ENCODE measurements at regions not wholly inside any gene's neighbourhood (a gene's known extent, or its start where the extent isn't known, plus 50 kb on each side); places are given as distances from the start of the nearest gene placed in this dataset.

GRCh38 chr6:144543006-144543871, 258.1 kb downstream of the UTRN start:
- CTCF ChIA-PET = no interaction called here
- BruUV-seq (replicated peaks) = no TSS peak

DNA sequence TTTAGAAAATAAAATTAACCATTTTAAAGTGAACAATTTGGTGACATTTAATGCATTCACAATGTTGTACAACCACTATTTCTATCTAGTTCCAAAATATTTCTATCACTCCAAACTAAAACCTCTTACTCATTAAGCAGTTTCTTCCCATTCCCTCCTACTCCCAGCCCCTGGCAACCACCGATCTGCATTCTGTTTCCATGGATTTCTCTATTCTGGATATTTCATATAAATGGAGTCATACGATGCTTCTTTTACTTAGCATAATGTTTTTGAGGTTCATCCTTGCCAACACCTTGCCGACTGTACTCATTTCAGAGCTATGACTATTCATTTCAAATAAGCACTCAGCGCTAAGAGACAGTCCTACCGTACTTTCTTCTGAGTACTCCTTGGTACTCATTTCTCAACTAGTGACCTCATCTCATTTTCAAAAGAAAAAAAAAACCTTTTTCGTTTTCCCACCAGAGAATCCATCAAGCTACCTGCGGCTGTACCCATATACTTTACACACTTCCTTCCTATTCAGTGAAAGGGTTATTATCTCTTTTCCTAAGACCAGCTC, 259.2 kb downstream of the UTRN start:
- Histone ChIP-seq H3F3A (ENCODE audit: low read length, unreplicated experiment) (no peaks in the 10 kb centered on the region), H3K9me2 (replicated peaks; ENCODE audit: low read length) (no peaks in the 10 kb centered on the region), H3K9me3 (ENCODE audit: low read length) (no peaks in the 10 kb centered on the region), H3K4me2 (ENCODE audit: low read length) (no peak overlapping the region), H3K9ac (ENCODE audit: low read length) (no peak overlapping the region), H3K27me3 (ENCODE audit: low read length) (no peaks in the 10 kb centered on the region), H3K4me1 (ENCODE audit: insufficient read depth, low read length) (peaks cover 13% of the 10 kb centered on the region), H3K36me3 (ENCODE audit: low read depth, low read length) (peaks cover 4% of the 10 kb centered on the region; the same call in 1 of the 2 replicates), H3K4me3 (ENCODE audit: low read length) (no peak overlapping the region), H4K20me1 (ENCODE audit: low read length) (no peaks in the 10 kb centered on the region), H3K27ac (ENCODE audit: low read length) (no peak overlapping the region), H3K79me2 (ENCODE audit: low read length) (no peaks in the 10 kb centered on the region), H2AFZ (ENCODE audit: low read length) (no peak overlapping the region)
- POLR2A ChIA-PET (ENCODE audit: unreplicated experiment) = no interaction called here
- BruUV-seq (replicated peaks) = no TSS peak
- CTCF ChIA-PET = no interaction called here
- TF ChIP-seq EZH2phosphoT487 (IDR thresholded peaks at IDR 0.05; ENCODE audit: borderline replicate concordance, low read length) (no peak), EZH2 (IDR thresholded peaks at IDR 0.05; ENCODE audit: low read length, unreplicated experiment) (no peak)
- TF ChIP-seq, protein P1, sequence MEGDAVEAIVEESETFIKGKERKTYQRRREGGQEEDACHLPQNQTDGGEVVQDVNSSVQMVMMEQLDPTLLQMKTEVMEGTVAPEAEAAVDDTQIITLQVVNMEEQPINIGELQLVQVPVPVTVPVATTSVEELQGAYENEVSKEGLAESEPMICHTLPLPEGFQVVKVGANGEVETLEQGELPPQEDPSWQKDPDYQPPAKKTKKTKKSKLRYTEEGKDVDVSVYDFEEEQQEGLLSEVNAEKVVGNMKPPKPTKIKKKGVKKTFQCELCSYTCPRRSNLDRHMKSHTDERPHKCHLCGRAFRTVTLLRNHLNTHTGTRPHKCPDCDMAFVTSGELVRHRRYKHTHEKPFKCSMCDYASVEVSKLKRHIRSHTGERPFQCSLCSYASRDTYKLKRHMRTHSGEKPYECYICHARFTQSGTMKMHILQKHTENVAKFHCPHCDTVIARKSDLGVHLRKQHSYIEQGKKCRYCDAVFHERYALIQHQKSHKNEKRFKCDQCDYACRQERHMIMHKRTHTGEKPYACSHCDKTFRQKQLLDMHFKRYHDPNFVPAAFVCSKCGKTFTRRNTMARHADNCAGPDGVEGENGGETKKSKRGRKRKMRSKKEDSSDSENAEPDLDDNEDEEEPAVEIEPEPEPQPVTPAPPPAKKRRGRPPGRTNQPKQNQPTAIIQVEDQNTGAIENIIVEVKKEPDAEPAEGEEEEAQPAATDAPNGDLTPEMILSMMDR (conservative IDR thresholded peaks at IDR 0.05; ENCODE audit: low read depth, low read length) = no peak
- intact Hi-C loops (cut with micrococcal nuclease) = no loop called here
- no peak for ATAC-seq
- DNase-seq = no peak

More at GRCh38 chr6:144543006-144543871, 258.1 kb downstream of the UTRN start:
- POLR2A ChIA-PET (ENCODE audit: unreplicated experiment) = interaction anchor here (0.6 kb wide), 1 partner anchor 19 kb away, joined by 3 read pairs; no protein-coding TSS in a partner anchor
- no peaks in the 10 kb centered on the region for H3F3A ChIP-seq (ENCODE audit: low read length, unreplicated experiment)
- DNase-seq (peak; percentile 80), ATAC-seq (peak; percentile 100)
- H3K9me2 ChIP-seq (replicated peaks; ENCODE audit: low read length) = no peaks in the 10 kb centered on the region
- H3K27me3 ChIP-seq (ENCODE audit: low read length) = no peaks in the 10 kb centered on the region
- no peak overlapping the region for H2AFZ ChIP-seq (ENCODE audit: low read length)
- TF ChIP-seq EZH2phosphoT487 (IDR thresholded peaks at IDR 0.05; ENCODE audit: borderline replicate concordance, low read length) = no peak
- TF ChIP-seq EZH2 (IDR thresholded peaks at IDR 0.05; ENCODE audit: low read length, unreplicated experiment) = no peak
- TF ChIP-seq, protein P1 (conservative IDR thresholded peaks at IDR 0.05; ENCODE audit: low read depth, low read length) = no peak
- H3K4me2 ChIP-seq (ENCODE audit: low read length) = 0 out of 2 replicates have a peak overlapping the region, but pooled peaks have one; percentile 24
- H3K27ac ChIP-seq (ENCODE audit: low read length) = peak overlapping the region; percentile 35; the same call in 1 of the 2 replicates
- H3K9me3 ChIP-seq (ENCODE audit: low read length) = no peaks in the 10 kb centered on the region
- intact Hi-C loops (cut with micrococcal nuclease) = no loop called here
- H3K4me3 ChIP-seq (ENCODE audit: low read length) = no peak overlapping the region
- H3K4me1 ChIP-seq (ENCODE audit: insufficient read depth, low read length) = peaks cover 13% of the 10 kb centered on the region
- H4K20me1 ChIP-seq (ENCODE audit: low read length) = no peaks in the 10 kb centered on the region
- no peak overlapping the region for H3K9ac ChIP-seq (ENCODE audit: low read length)
- peaks cover 4% of the 10 kb centered on the region; the same call in 1 of the 2 replicates for H3K36me3 ChIP-seq (ENCODE audit: low read depth, low read length)
- H3K79me2 ChIP-seq (ENCODE audit: low read length) = no peaks in the 10 kb centered on the region

DNA sequence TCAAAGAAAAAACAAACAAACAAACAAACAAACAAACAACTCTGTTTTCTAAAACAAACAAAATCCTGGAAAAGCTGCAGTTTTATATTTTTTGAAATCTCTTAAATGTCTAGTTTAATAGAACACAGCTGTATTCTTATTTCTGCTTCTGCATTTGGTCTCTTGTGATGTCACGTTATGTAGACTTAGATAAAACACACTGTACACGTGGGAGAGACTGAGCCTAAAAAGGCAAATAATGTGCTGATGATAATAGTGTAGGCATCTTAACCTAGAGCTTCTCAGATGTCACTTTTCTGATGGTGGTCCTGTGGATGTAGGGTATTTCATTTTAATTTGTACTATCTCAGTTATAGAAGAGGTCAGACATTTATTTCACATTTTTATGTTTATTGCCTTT, 261.7 kb downstream of the UTRN start:
- no peaks in the 10 kb centered on the region for H3K27me3 ChIP-seq (ENCODE audit: low read length)
- no peak overlapping the region for H3K4me3 ChIP-seq (ENCODE audit: low read length)
- no peaks in the 10 kb centered on the region for H3K9me2 ChIP-seq (replicated peaks; ENCODE audit: low read length)
- H3K79me2 ChIP-seq (ENCODE audit: low read length) = no peaks in the 10 kb centered on the region
- no peak overlapping the region for H3K4me2 ChIP-seq (ENCODE audit: low read length)
- H3K9ac ChIP-seq (ENCODE audit: low read length) = no peak overlapping the region
- peaks cover 13% of the 10 kb centered on the region for H3K4me1 ChIP-seq (ENCODE audit: insufficient read depth, low read length)
- intact Hi-C loops (cut with micrococcal nuclease) = no loop called here
- ChIA-PET POLR2A (ENCODE audit: unreplicated experiment) (no interaction called here), CTCF (no interaction called here)
- no peaks in the 10 kb centered on the region for H3K9me3 ChIP-seq (ENCODE audit: low read length)
- no peak overlapping the region for H2AFZ ChIP-seq (ENCODE audit: low read length)
- no peaks in the 10 kb centered on the region for H4K20me1 ChIP-seq (ENCODE audit: low read length)
- no peaks in the 10 kb centered on the region for H3K36me3 ChIP-seq (ENCODE audit: low read depth, low read length)
- ATAC-seq (no peak), DNase-seq (no peak)
- H3K27ac ChIP-seq (ENCODE audit: low read length) = no peak overlapping the region
- H3F3A ChIP-seq (ENCODE audit: low read length, unreplicated experiment) = no peaks in the 10 kb centered on the region
- no TSS peak for BruUV-seq (replicated peaks)
- TF ChIP-seq EZH2 (IDR thresholded peaks at IDR 0.05; ENCODE audit: low read length, unreplicated experiment) = no peak
- TF ChIP-seq, protein P1 (conservative IDR thresholded peaks at IDR 0.05; ENCODE audit: low read depth, low read length) = no peak
- TF ChIP-seq EZH2phosphoT487 (IDR thresholded peaks at IDR 0.05; ENCODE audit: borderline replicate concordance, low read length) = no peak

Measured in PC-3 (cell line).